Lung (tissue), 11 donors: ENCODE measurements at regions not wholly inside any gene's neighbourhood (a gene's known extent, or its start where the extent isn't known, plus 50 kb on each side); places are given as distances from the start of the nearest gene placed in this dataset.
A peak's percentile ranks its signal among the peaks of the same experiment; 100 is the strongest.

ENCODE experiments used
- ATAC-seq: fragments of 200-7000 bp; cut with Tn5 transposase; one replicate; pipeline ENCODE4 v1.9.1; 2020; ENCODE audit warnings: moderate number of reproducible peaks; ENCODE audit not compliant: insufficient read depth, low FRiP score
- DNase-seq, 3 donors: peaks; one replicate each; pipeline ENCODE4 v3.0.0-alpha.2; 2013 to 2017
- H3K27ac ChIP-seq, 2 donors: one replicate each; pipeline ENCODE4 v1.5.1; 2013; ENCODE audit warnings: mild to moderate bottlenecking in 2 of 2, moderate library complexity in 2 of 2, control low read depth in 1 of 2, inconsistent platforms in 1 of 2, low read depth in 1 of 2, low read length in 1 of 2
- H3K27me3 ChIP-seq, 3 donors: one replicate each; pipeline ENCODE4 v1.5.1; 2013; ENCODE audit warnings: low read length in 2 of 3; ENCODE audit not compliant: control insufficient read depth in 3 of 3, insufficient read depth in 3 of 3
- H3K36me3 ChIP-seq, 4 donors: one replicate each; pipeline ENCODE4 v1.5.1; 2013; ENCODE audit warnings: low read length in 4 of 4, mild to moderate bottlenecking in 1 of 4, moderate library complexity in 1 of 4; ENCODE audit not compliant: control insufficient read depth in 4 of 4, insufficient read depth in 4 of 4
- H3K4me1 ChIP-seq, 5 donors: one replicate each; pipeline ENCODE4 v1.5.1; 2013; ENCODE audit warnings: low read length in 5 of 5, mild to moderate bottlenecking in 2 of 5, moderate library complexity in 1 of 5; ENCODE audit not compliant: control insufficient read depth in 5 of 5, insufficient read depth in 5 of 5
- H3K4me3 ChIP-seq: one replicate; pipeline ENCODE4 v1.5.1; 2013; ENCODE audit warnings: mild to moderate bottlenecking, control low read depth, moderate library complexity
- H3K9ac ChIP-seq, 2 donors: one replicate each; pipeline ENCODE4 v1.5.1; 2013; ENCODE audit warnings: low read length in 2 of 2, control low read depth in 1 of 2; ENCODE audit not compliant: insufficient read depth in 1 of 2
- H3K9me3 ChIP-seq, 4 donors: one replicate each; pipeline ENCODE4 v1.5.1; 2013; ENCODE audit warnings: low read length in 3 of 4, mild to moderate bottlenecking in 1 of 4, moderate library complexity in 1 of 4; ENCODE audit not compliant: control insufficient read depth in 4 of 4, insufficient read depth in 3 of 4
- CTCF ChIP-seq: IDR thresholded peaks from 2 replicates; pipeline ENCODE4 v1.5.1; 2012; ENCODE audit warnings: mild to moderate bottlenecking; ENCODE audit errors: control extremely low read depth, extremely low read depth
- WGBS, 2 donors: extraction: QIAGEN DNeasy Blood & Tissue Kit; methylation state at CpG; one replicate each; pipeline ENCODE4 v1.1.7; 2013; 5-methylcytosine and 5-hydroxymethylcytosine counted together
- donor health status: control.
- donor health status: control.
- donor health status: Bipolar disorder and iron deficiency.
- donor health status: healthy.
- donor health status: DM: yes; HTN: yes; CAD: no.

DNA sequence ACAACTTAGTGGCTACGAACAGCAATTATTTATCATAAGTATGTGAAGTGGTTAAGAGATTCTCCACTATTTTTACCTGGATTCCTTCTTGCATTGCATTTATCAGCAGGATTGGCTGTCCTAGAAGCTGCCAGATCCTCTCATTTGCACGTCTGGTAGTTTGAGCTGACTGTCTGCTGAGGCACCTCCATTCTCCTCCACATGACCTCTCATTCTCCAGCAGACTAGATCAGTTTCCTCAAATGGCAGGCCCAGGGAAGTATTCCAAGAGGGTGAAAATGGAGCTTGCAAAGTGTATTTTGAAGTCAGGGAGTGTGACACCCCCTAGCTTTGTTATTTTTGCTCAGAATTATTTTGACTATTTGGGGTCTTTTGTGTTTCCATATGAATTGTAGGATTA, 870.1 kb downstream of the CDH11 start:
- no peaks in the 10 kb centered on the region for H3K36me3 ChIP-seq
- no peak overlapping the region for H3K9ac ChIP-seq
- H3K4me3 ChIP-seq = no peak overlapping the region
- H3K27me3 ChIP-seq = no peaks in the 10 kb centered on the region
- no peak for TF ChIP-seq CTCF
- DNase-seq = no peak
- ATAC-seq = no peak
- 69 to 70% methylated on average over 2 of the region's 2 CpGs for WGBS, 2 donors
- peaks cover 0 to 3% (median 3%) of the 10 kb centered on the region in 5 donors for H3K4me1 ChIP-seq
- no peak overlapping the region for H3K27ac ChIP-seq
- H3K9me3 ChIP-seq = no peaks in the 10 kb centered on the region

GRCh38 chr16:64250866-64251265, 871.0 kb downstream of the CDH11 start:
- Histone ChIP-seq H3K9ac (no peak overlapping the region), H3K4me3 (no peak overlapping the region), H3K4me1 (peaks cover 0 to 3% (median 3%) of the 10 kb centered on the region in 5 donors), H3K27me3 (no peaks in the 10 kb centered on the region), H3K27ac (no peak overlapping the region), H3K36me3 (no peaks in the 10 kb centered on the region), H3K9me3 (no peaks in the 10 kb centered on the region)
- ATAC-seq (no peak), DNase-seq (peak in 2 of 3 donors; percentile 43 to 68)
- 61 to 79% methylated on average over 1 of the region's 1 CpG for WGBS, 2 donors
- TF ChIP-seq CTCF = no peak

- Histone ChIP-seq H3K9ac (no peak overlapping the region), H3K36me3 (no peaks in the 10 kb centered on the region), H3K9me3 (no peaks in the 10 kb centered on the region), H3K4me3 (no peak overlapping the region), H3K27me3 (no peaks in the 10 kb centered on the region), H3K4me1 (peaks cover 0 to 10% (median 2%) of the 10 kb centered on the region in 5 donors), H3K27ac (peak overlapping the region in 1 of 2 donors; percentile 64)
- TF ChIP-seq CTCF = no peak
- WGBS, 2 donors = 55 to 78% methylated on average over 6 of the region's 6 CpGs
- ATAC-seq = no peak
- DNase-seq = peak; percentile 70 to 90 (median 83)
These were observed 879.4 kb downstream of the CDH11 start for GRCh38 chr16:64242492-64242891.

DNA sequence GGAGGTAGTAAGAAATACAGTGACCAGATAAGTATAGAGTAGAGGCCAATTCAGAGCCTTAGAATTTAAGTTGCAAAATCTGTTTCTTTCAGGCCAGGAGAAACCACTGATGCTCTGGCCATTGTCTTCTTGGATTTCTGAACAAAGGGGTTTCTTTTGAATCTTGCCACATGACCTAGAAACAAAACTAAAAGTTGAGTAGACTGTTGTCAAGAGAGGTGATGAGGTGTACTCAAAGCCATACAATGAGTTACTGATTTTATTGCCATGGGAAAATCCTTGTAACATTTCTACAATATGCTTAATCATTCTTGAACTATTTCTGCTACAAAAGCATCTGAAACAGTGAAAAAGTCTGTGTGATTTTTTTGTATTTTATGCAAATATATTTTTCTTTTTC, 881.3 kb downstream of the CDH11 start:
- no peaks in the 10 kb centered on the region for H3K27me3 ChIP-seq

More for the DNA sequence above, 881.3 kb downstream of the CDH11 start:
- no peak for TF ChIP-seq CTCF
- peaks cover 0 to 10% (median 3%) of the 10 kb centered on the region in 5 donors for H3K4me1 ChIP-seq
- no peak overlapping the region for H3K27ac ChIP-seq
- DNase-seq (no peak), ATAC-seq (no peak)
- H3K9me3 ChIP-seq = no peaks in the 10 kb centered on the region
- no peak overlapping the region for H3K4me3 ChIP-seq
- no peaks in the 10 kb centered on the region for H3K36me3 ChIP-seq
- H3K9ac ChIP-seq = no peak overlapping the region
